SK-N-MC (cell line): ENCODE measurements at regions not wholly inside any gene's neighbourhood (a gene's known extent, or its start where the extent isn't known, plus 50 kb on each side); places are given as distances from the start of the nearest gene placed in this dataset.

Experiments used
- DNase-seq: peaks from one replicate; pipeline ENCODE4 v3.0.0-alpha.2; 2011; ENCODE audit warnings: low read depth, low spot score
- H3K27ac ChIP-seq: fragments of 200-600 bp; sonication (generic); 2 replicates; pipeline ENCODE4 v1.5.1; 2016; ENCODE audit warnings: mixed run types
- H3K36me3 ChIP-seq: fragments of 200-600 bp; sonication (generic); 2 replicates; pipeline ENCODE4 v1.6.1; 2017; ENCODE audit warnings: antibody characterized with exemption, low read length, mixed read lengths; ENCODE audit not compliant: insufficient read depth
- H3K4me3 ChIP-seq: fragments of 200-600 bp; sonication (generic); 2 replicates; pipeline ENCODE4 v1.5.1; 2016
- H3K9ac ChIP-seq: fragments of 200-600 bp; sonication (generic); 2 replicates; pipeline ENCODE4 v1.8.0; 2017; ENCODE audit warnings: mixed run types, mixed read lengths; ENCODE audit not compliant: insufficient read length
- H3K9me3 ChIP-seq: fragments of 200-600 bp; sonication (generic); 2 replicates; pipeline ENCODE4 v1.6.1; 2017; ENCODE audit warnings: low read depth, mild to moderate bottlenecking, antibody characterized with exemption, low read length, moderate library complexity, mixed read lengths
- EZH2 ChIP-seq: fragments of 200-600 bp; sonication (generic); IDR thresholded peaks from one replicate; pipeline ENCODE4 v1.6.1; 2017; ENCODE audit warnings: antibody characterized with exemption
- FOXP2 ChIP-seq: optimal IDR thresholded peaks from 2 replicates; pipeline ENCODE3; 2011; ENCODE audit warnings: mild to moderate bottlenecking, moderate library complexity; ENCODE audit not compliant: insufficient read depth; ENCODE audit errors: extremely low read length, control extremely low read depth
- POLR2AphosphoS5 ChIP-seq: IDR thresholded peaks from 2 replicates; pipeline ENCODE4 v1.6.1; 2012; ENCODE audit warnings: mild to moderate bottlenecking, low read depth, low read length, borderline replicate concordance

- Histone ChIP-seq H3K9me3 (no peaks in the 10 kb centered on the region), H3K27ac (peak overlapping the region; percentile 49), H3K9ac (no peak overlapping the region), H3K4me3 (no peak overlapping the region), H3K36me3 (no peaks in the 10 kb centered on the region)
- no peak for DNase-seq
- no peak for TF ChIP-seq EZH2
- TF ChIP-seq FOXP2: no peak
- no peak for TF ChIP-seq POLR2AphosphoS5
Measured at GRCh38 chr9:78383130-78383529, 86.2 kb downstream of the PSAT1 start.

- Histone ChIP-seq H3K9me3 (no peaks in the 10 kb centered on the region), H3K27ac (no peak overlapping the region), H3K36me3 (no peaks in the 10 kb centered on the region), H3K9ac (no peak overlapping the region), H3K4me3 (no peak overlapping the region)
- no peak for DNase-seq
- TF ChIP-seq FOXP2: no peak
- no peak for TF ChIP-seq EZH2
- no peak for TF ChIP-seq POLR2AphosphoS5
Measured at GRCh38 chr9:78386348-78386747, 89.4 kb downstream of the PSAT1 start.

DNA sequence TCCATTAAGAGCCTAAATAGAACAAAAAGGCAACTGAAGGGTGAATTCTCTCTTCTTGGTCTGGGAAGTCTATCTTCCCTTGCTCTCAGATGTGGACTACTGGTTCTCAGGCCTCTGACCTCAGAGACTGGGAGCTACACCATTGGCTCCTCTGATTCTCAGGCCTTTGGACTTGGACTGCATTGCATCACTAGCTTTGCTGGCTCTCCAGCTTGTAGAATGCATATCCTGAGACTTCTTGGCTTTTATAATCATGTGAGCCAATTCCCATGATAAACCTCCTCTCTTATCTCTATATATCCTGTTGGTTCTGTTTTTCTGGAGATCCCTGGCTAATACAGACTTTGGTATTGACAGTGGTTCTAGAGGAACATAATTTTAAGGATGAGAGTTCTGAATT is 89.8 kb downstream of the PSAT1 start:
- Histone ChIP-seq H3K9me3 (no peaks in the 10 kb centered on the region), H3K27ac (no peak overlapping the region), H3K36me3 (no peaks in the 10 kb centered on the region), H3K4me3 (no peak overlapping the region), H3K9ac (no peak overlapping the region)
- TF ChIP-seq POLR2AphosphoS5 (no peak), FOXP2 (no peak), EZH2 (no peak)
- DNase-seq: no peak

GRCh38 chr9:78393340-78393739 is 96.4 kb downstream of the PSAT1 start:
- H3K27ac ChIP-seq: no peak overlapping the region
- no peaks in the 10 kb centered on the region for H3K9me3 ChIP-seq
- H3K9ac ChIP-seq: no peak overlapping the region
- no peak for DNase-seq
- H3K36me3 ChIP-seq: no peaks in the 10 kb centered on the region
- TF ChIP-seq EZH2 (no peak), FOXP2 (no peak), POLR2AphosphoS5 (no peak)
- H3K4me3 ChIP-seq: no peak overlapping the region

DNA sequence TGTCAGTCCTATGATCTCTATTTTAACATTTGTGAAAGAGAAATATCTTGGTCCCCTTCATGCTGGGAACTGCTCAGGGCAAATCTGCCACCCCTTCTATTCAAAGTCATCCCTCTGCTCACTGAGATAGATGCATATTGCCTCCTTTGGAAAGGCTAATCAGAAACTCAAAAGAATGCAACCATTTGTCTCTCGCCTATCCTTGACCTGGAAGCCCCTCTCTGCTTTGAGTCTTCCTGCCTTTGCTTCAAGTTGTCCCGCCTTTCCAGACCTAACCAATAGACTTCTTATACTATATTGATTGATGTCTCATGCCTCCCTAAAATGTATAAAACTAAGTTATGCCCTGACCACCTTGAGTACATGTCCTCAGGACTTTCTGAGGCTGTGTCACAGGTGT is 97.0 kb downstream of the PSAT1 start:
- no peak for DNase-seq
- H3K27ac ChIP-seq: no peak overlapping the region
- H3K4me3 ChIP-seq: no peak overlapping the region
- H3K9me3 ChIP-seq: no peaks in the 10 kb centered on the region
- no peaks in the 10 kb centered on the region for H3K36me3 ChIP-seq
- no peak for TF ChIP-seq POLR2AphosphoS5
- no peak for TF ChIP-seq EZH2
- no peak overlapping the region for H3K9ac ChIP-seq

- no peak for DNase-seq
- H3K9ac ChIP-seq: no peak overlapping the region
- no peak for TF ChIP-seq EZH2
- no peak for TF ChIP-seq FOXP2
- TF ChIP-seq POLR2AphosphoS5: no peak
Measured at GRCh38 chr9:78396087-78396486, 99.2 kb downstream of the PSAT1 start.

DNA sequence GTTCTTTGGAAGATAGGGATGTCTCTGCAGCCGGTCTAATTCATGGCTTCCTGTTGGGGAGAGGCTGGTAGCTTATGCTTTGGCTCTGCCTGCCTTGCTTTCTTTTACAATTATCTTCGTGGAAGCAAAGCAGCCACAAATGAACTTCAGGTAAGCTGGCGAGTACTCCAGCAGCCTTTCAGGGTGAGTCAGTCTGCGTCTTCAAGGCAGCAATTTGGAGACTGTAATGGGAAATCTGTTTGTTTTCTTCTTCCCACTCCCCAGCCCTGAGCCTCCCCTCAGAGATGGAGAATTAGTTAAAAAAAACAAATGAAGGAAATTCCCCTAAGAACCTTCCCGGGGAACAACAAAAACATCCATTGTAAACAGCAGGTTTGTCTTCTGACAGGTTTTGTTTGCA is 100.1 kb downstream of the PSAT1 start:
- H3K36me3 ChIP-seq: no peaks in the 10 kb centered on the region
- no peak for DNase-seq
- H3K4me3 ChIP-seq: no peak overlapping the region
- TF ChIP-seq POLR2AphosphoS5 (no peak), EZH2 (no peak), FOXP2 (no peak)
- no peaks in the 10 kb centered on the region for H3K9me3 ChIP-seq
- H3K27ac ChIP-seq: no peak overlapping the region
- H3K9ac ChIP-seq: no peak overlapping the region

More at GRCh38 chr9:78396087-78396486, 99.2 kb downstream of the PSAT1 start:
- H3K9me3 ChIP-seq: no peaks in the 10 kb centered on the region
- H3K27ac ChIP-seq: no peak overlapping the region
- H3K4me3 ChIP-seq: no peak overlapping the region
- H3K36me3 ChIP-seq: no peaks in the 10 kb centered on the region

DNA sequence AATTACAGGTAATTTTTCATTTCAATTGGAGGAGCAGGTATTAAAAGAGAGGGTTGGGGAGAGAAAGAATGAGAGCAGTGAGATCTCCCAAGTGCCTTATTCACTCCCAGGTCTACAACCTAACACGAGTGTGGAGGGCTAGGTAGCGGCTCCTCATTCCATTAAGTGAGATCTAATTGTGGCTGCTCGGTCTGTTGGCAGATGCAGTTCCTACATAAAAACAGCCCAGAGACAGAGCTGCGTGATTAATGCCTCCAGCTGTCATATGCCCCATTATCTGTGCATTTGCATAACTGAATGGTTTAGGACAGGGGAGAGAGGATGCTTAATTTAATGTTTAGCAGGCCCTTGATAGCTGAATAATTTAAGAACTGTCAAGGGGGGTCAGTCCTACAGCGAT is 100.5 kb downstream of the PSAT1 start:
- H3K36me3 ChIP-seq: no peaks in the 10 kb centered on the region

GRCh38 chr9:78399153-78399552 is 102.2 kb downstream of the PSAT1 start:
- no peak overlapping the region for H3K4me3 ChIP-seq
- TF ChIP-seq EZH2 (no peak), POLR2AphosphoS5 (no peak), FOXP2 (no peak)
- no peaks in the 10 kb centered on the region for H3K9me3 ChIP-seq
- H3K27ac ChIP-seq: no peak overlapping the region
- DNase-seq: no peak
- no peaks in the 10 kb centered on the region for H3K36me3 ChIP-seq
- no peak overlapping the region for H3K9ac ChIP-seq

More for the DNA sequence above, 100.5 kb downstream of the PSAT1 start:
- no peak overlapping the region for H3K27ac ChIP-seq
- H3K9ac ChIP-seq: no peak overlapping the region
- H3K4me3 ChIP-seq: no peak overlapping the region
- no peaks in the 10 kb centered on the region for H3K9me3 ChIP-seq
- TF ChIP-seq POLR2AphosphoS5 (no peak), FOXP2 (no peak), EZH2 (no peak)
- DNase-seq: no peak
